Mesodermal cell (in vitro differentiated cells): ENCODE measurements at regions not wholly inside any gene's neighbourhood (a gene's known extent, or its start where the extent isn't known, plus 50 kb on each side); places are given as distances from the start of the nearest gene placed in this dataset.
"Not testable (repeated sequence)": the region's sequence is repeated elsewhere in the genome, so short reads cannot be mapped to it uniquely, and the experiment has no call there.

Source experiments
- H3K27ac ChIP-seq: 2 replicates; pipeline ENCODE4 v1.7.0; 2013; ENCODE audit warnings: mild to moderate bottlenecking, low read depth, low read length, moderate library complexity; ENCODE audit not compliant: severe bottlenecking
- H3K36me3 ChIP-seq: 2 replicates; pipeline ENCODE4 v1.7.1; 2013; ENCODE audit warnings: mild to moderate bottlenecking, low read length, moderate library complexity; ENCODE audit not compliant: control insufficient read depth, insufficient read depth
- H3K4me1 ChIP-seq: one replicate; pipeline ENCODE4 v1.7.1; 2013; ENCODE audit warnings: mild to moderate bottlenecking, low read length; ENCODE audit not compliant: insufficient read depth, control insufficient read depth, poor library complexity, severe bottlenecking
- H3K4me3 ChIP-seq: 2 replicates; pipeline ENCODE4 v1.7.0; 2013; ENCODE audit warnings: low read length, control low read depth, mild to moderate bottlenecking; ENCODE audit not compliant: insufficient read depth, poor library complexity, severe bottlenecking; ENCODE audit errors: extremely low read depth
- H3K9me3 ChIP-seq: 2 replicates; pipeline ENCODE4 v1.7.1; 2013; ENCODE audit warnings: mild to moderate bottlenecking, low read length, moderate library complexity; ENCODE audit not compliant: control insufficient read depth
- WGBS, 2 experiments: methylation state at CpG; one replicate each; pipeline ENCODE4 v1.1.5; 2013; ENCODE audit warnings: missing lambda C conversion rate in 2 of 2; ENCODE audit not compliant: insufficient coverage in 2 of 2; 5-methylcytosine and 5-hydroxymethylcytosine counted together

DNA sequence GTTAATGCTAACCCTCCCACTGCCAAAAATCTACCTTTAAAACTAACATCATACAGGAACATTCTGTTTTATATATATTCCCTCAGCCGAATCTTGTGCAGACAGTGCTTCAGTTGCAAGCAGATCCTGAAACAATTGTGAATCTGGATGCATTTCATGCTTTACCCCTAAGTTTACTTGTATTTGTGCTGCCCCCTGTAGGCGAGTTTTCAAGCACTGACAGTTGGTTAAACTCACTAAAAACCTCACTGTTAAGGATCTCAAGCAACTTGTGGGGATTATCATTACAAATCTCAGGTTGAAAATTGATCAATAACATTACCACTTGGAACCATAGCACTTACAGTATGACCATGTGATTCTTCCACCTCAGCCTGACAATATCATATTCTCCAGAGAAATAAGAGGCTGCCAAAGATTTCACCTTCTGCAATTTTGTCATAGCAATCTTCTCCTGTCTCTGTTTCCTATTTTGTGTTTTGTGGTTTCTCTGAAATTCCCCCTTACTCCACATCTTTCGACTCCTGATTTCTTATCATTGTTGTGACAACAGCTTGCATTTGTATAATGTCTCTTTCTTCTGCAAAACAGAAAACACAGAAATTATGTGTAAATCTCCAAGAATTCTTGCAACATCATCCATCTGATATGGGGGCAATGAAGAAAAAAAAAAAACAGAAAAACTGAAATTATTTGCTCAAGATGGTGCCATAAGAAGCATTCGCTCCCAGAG, 354.6 kb upstream of the SETBP1 start:
- H3K36me3 ChIP-seq: no peaks in the 10 kb centered on the region
- H3K4me1 ChIP-seq: no peaks in the 10 kb centered on the region
- no peaks in the 10 kb centered on the region for H3K9me3 ChIP-seq
- H3K27ac ChIP-seq: no peak overlapping the region
- no peak overlapping the region for H3K4me3 ChIP-seq
- WGBS, 2 experiments: 19 to 58% methylated on average over 2 to 3 of the region's 4 CpGs

DNA sequence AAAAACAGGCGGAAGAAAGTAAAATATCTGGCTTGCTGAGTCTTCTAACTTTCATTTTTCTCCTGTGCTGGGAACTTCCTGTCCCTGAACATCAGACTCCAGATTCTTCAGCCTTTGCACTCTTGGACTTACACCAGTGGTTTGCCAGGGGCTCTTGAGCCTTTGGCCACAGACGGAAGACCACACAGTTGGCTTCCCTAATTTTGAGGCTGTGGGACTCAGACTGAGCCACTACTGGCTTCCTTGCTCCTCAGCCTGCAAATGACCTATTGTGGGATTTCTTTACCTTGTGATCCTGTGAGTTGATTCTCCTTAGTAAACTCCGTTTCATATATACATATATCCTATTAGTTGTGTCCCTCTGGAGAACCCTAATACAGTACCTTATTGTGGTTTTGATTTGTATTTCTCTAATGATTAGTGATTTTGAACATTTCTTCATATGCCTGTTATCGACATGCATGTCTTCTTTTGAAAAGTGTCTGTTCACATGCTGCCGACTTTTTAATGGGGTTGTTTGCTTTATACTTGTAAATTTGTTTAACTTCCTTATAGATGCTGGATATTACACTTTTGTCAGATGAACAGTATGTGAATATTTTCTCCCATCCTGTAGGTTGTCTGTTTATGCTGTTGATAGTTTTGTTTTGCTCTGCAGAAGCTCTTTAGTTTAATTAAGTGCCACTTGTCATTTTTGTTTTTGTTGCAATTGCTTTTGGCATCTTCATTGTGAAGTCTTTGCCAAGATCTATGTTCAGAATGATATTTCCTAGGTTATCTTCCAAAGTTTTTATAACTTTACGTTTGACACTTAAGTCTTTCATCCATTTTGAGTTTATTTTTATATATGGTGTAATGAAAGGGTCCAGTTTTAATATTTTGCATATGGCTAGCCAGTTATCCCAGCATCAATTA, 348.8 kb upstream of the SETBP1 start:
- Histone ChIP-seq H3K36me3 (no peaks in the 10 kb centered on the region), H3K9me3 (no peaks in the 10 kb centered on the region), H3K4me1 (no peaks in the 10 kb centered on the region), H3K27ac (no peak overlapping the region), H3K4me3 (no peak overlapping the region)
- 83 to 94% methylated on average over 2 to 3 of the region's 6 CpGs for WGBS, 2 experiments

DNA sequence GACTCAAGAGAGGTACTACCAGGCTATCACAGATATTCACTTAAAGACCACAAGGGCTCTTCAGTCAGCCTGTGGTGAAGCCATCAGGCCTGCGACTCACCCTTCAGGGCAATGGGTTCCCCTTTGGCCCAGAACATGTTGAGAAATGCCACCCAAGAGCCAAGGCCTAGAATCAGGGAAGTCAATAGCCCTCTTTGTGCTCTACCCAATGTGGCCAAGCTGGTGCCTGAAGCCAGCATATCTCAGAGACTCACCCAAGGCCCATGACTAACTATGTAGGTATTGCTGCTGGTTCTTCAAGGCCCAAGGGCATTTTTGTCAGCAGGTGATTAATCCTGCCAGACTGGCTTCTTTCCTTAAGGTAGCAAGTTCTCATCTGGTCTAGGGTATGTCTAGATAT, 338.9 kb upstream of the SETBP1 start:
- Histone ChIP-seq H3K4me1 (no peaks in the 10 kb centered on the region), H3K27ac (no peak overlapping the region), H3K36me3 (no peaks in the 10 kb centered on the region), H3K9me3 (no peaks in the 10 kb centered on the region), H3K4me3 (no peak overlapping the region)
- WGBS, 2 experiments: 88 to 100% methylated on average over 1 of the region's 1 CpG

DNA sequence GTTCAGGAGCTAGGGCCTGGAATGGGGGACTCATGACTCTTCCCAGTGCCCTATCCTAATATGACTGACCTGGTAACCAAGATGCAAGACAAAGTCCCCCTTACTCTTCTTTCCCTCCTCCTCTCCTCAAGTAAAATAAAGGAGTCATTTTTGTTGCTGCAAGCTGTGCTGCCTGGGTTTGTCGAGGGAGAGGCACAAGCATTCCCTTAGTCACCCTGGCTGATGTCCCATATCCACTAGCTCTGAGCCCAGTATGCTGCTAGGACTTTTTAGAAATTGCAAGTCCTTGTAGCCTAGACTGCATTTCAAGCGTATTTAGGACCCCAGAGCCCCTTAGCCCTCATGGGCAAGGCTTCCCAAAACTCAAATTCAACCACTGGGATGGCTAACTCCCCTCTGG, 338.5 kb upstream of the SETBP1 start:
- Histone ChIP-seq H3K4me3 (no peak overlapping the region), H3K36me3 (no peaks in the 10 kb centered on the region), H3K4me1 (no peaks in the 10 kb centered on the region), H3K27ac (no peak overlapping the region), H3K9me3 (no peaks in the 10 kb centered on the region)
- 88 to 93% methylated on average over 2 of the region's 2 CpGs for WGBS, 2 experiments

DNA sequence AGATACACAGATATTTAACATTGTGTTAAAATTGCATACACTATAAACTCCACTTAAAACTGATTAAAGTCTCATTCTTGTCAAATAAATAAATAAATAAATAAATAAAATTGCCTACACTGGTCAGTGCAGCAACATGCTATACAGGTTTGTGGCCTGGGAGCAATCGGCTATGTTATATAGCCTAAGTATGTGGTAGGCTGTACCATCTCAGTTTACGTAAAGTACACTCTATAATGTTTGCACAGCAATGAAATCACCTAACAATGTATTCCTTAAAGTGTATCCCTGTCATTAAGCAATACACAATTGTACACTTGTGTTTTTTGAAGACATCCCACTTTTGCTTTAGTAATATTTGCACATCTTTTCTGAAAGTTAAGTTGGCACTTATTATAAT, 337.7 kb upstream of the SETBP1 start:
- H3K36me3 ChIP-seq: no peaks in the 10 kb centered on the region
- no peaks in the 10 kb centered on the region for H3K9me3 ChIP-seq
- H3K4me1 ChIP-seq: no peaks in the 10 kb centered on the region
- no peak overlapping the region for H3K4me3 ChIP-seq
- 100% methylated on average over 1 of the region's 2 CpGs; no CpG with 5 or more reads in 1 of the 2 experiments for WGBS, 2 experiments
- H3K27ac ChIP-seq: no peak overlapping the region

DNA sequence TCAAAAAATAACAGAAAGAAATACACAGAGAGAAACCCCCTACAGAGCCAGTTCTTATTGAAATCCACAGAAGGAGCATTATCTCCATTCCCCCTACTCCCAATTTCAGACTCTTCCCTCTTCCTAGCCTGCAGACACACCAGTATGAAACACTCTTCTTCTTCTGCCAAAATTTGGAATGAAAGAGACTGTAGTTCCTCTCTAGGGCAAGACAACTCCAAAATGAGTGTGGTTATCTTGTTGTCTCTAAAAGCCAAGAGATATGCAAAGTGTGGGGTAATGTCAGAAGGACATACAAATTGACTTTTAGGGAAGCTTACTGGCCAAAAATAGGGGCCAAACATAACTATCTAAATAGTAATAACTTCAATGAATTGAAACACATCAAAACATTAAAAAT, 337.1 kb upstream of the SETBP1 start:
- no peaks in the 10 kb centered on the region for H3K36me3 ChIP-seq
- no peaks in the 10 kb centered on the region for H3K4me1 ChIP-seq
- H3K9me3 ChIP-seq: no peaks in the 10 kb centered on the region
- H3K27ac ChIP-seq: no peak overlapping the region
- no peak overlapping the region for H3K4me3 ChIP-seq

DNA sequence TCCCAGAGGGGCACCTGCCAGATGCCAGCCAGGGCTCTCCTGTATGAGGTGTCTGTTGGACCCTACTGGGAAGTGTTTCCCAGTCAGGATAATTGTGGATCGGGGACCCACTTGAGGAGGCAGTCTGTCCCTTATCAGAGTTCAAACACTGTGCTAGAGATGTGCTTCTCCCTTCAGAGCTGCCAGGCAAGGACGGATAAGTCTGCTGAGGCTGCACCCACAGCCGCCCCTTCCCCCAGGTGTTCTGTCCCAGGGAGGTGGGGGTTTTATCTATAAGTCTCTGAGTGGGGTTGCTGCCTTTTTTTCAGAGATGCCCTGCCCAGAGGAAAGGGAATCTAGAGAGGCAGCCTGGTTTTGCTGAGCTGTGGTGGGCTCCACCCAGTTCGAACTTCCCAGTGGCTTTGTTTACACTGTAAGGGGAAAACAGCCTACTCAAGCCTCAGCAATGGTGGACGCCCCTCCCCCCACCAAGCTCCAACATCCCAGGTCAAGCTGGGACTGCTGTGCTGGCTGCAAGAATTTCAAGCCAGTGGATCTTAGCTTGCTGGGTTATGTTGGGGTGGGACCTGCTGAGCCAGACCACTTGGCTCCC, 324.0 kb upstream of the SETBP1 start:
- Histone ChIP-seq H3K4me1 (peaks cover 5% of the 10 kb centered on the region), H3K9me3 (no peaks in the 10 kb centered on the region), H3K27ac (no peak overlapping the region), H3K36me3 (no peaks in the 10 kb centered on the region), H3K4me3 (no peak overlapping the region)
- 87 to 100% methylated on average over 2 of the region's 5 CpGs for WGBS, 2 experiments

DNA sequence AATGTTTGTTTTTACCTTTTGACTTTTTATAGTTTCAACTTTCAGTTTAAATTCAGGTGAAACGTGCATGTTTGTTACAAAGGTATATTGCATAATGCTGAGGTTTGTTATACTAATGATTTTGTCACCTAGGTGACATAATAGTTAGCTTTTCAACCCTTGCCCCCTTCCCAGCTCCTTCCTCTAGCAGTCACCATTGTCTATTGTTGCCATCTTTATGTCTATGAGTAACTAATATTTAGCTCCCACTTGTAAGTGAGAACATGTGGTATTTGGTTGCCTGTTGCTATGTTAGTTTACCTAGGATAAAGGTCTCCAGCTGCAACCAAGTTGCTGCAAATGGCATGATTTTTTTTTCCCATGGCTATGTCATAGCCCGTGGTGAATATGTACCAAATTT, 322.3 kb upstream of the SETBP1 start:
- peaks cover 5% of the 10 kb centered on the region for H3K4me1 ChIP-seq
- no peak overlapping the region for H3K4me3 ChIP-seq
- no peak overlapping the region for H3K27ac ChIP-seq
- WGBS, 2 experiments: no CpG with 5 or more reads among the region's 2 CpGs
- no peaks in the 10 kb centered on the region for H3K9me3 ChIP-seq
- no peaks in the 10 kb centered on the region for H3K36me3 ChIP-seq

DNA sequence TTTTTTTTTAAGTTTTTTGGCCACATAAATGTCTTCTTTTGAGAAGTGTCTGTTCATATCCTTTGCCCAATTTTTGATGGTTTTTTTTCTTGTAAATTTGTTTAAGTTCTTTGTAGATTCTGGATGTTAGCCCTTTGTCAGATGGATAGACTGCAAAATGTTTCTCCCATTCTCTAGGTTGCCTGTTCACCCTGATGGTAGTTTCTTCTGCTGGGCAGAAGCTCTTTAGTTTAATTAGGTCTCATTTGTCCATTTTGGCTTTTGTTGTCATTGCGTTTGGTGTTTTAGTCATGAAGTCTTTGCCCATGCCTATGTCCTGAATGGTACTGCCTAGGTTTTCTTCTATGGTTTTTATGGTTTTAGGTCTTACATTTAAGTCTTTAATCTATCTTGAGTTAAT, 320.9 kb upstream of the SETBP1 start:
- H3K36me3 ChIP-seq, H3K9me3 ChIP-seq, H3K4me1 ChIP-seq, H3K4me3 ChIP-seq, H3K27ac ChIP-seq: not testable (repeated sequence)
- WGBS, 2 experiments: 100% methylated on average over 1 of the region's 1 CpG; no CpG with 5 or more reads in 1 of the 2 experiments

DNA sequence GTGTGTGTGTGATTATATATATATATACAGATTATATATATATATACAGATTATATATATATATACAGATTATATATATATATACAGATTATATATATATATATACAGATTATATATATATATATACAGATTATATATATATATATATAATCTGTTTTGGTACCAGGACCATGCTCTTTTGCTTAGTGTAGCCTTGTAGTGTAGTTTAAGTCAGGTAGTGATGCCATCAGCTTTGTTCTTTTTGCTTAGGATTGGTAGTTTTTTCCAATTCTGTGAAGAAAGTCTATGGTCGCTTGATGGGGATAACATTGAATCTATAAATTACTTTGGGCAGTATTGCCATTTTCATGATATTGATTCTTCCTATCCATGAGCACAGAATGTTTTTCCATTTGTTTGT, 318.5 kb upstream of the SETBP1 start:
- not testable (repeated sequence) for H3K27ac ChIP-seq, H3K4me1 ChIP-seq, H3K9me3 ChIP-seq, H3K4me3 ChIP-seq, H3K36me3 ChIP-seq
- no CpG with 5 or more reads among the region's 1 CpG for WGBS, 2 experiments
